Erythroblast (primary cell): ENCODE measurements at regions not wholly inside any gene's neighbourhood (a gene's known extent, or its start where the extent isn't known, plus 50 kb on each side); places are given as distances from the start of the nearest gene placed in this dataset.

Experiments
- GATA1 ChIP-seq: IDR thresholded peaks from 2 replicates; pipeline ENCODE4 v1.6.1; 2011; ENCODE audit warnings: low read depth, mild to moderate bottlenecking, control low read depth, low read length, moderate library complexity
- POLR2A ChIP-seq: IDR thresholded peaks from 2 replicates; pipeline ENCODE4 v1.6.1; 2011; ENCODE audit warnings: mild to moderate bottlenecking, low read length

DNA sequence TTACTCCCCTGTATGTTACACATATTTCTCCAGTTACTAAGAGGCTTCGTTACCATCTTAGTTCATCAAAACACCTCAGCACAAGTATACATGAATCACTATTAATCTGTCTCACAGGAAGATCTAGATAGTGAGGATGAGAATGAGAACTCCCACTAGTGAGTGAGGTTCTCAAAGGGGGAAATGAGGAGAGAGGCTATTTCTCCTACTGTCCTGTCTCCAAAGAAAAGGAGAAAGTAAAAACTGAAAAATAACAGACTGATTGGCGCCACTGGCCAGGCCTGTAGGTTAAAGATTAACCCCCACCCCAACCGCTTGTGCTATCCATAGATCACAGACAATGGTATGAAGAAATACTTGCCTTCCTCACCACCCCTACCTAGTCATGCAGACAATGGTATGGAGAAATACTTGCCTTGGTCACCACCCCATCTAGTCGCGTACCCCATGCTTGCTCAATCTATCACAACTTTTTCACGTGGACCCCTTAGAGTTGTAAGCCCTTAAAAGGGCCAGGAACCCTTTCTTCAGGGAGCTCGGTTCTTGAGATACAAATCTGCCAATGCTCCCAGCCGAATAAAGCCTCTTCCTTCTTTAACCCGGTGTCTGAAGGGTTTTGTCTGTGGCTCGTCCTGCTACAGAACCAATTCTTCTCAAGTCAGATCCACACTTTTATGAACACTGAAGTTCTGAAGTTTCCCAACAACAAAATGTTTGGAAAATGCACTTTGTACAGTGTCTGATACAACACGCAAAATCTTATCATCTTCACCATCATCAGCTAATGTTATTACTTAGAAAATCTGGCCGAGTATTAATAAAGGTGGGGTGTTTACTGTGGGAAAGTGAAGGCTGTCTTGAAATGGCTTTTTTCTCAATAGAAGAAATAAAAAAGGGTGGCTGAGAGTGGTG lies 598.1 kb downstream of the UQCRFS1 start:
- TF ChIP-seq POLR2A, result no peak
- no peak for TF ChIP-seq GATA1
